Stimulated activated CD8-positive, alpha-beta memory T cell treated with anti-CD3 and anti-CD28 coated beads, Interleukin-4, amount 100 ng/mL, for 24 hours (primary cell): ENCODE measurements at regions not wholly inside any gene's neighbourhood (a gene's known extent, or its start where the extent isn't known, plus 50 kb on each side); places are given as distances from the start of the nearest gene placed in this dataset.
"Not testable (repeated sequence)": the region's sequence is repeated elsewhere in the genome, so short reads cannot be mapped to it uniquely, and the experiment has no call there.

Source experiments
- DNase-seq: peaks from one replicate; pipeline ENCODE4 v3.0.0-alpha.2; 2020; ENCODE audit warnings: low read depth

GRCh38 chr5:126677121-126677520 lies 76.4 kb downstream of the PHAX start:
- no peak for DNase-seq

- no peak for DNase-seq
Measured at GRCh38 chr5:126680191-126680817, 79.6 kb downstream of the PHAX start.

DNA sequence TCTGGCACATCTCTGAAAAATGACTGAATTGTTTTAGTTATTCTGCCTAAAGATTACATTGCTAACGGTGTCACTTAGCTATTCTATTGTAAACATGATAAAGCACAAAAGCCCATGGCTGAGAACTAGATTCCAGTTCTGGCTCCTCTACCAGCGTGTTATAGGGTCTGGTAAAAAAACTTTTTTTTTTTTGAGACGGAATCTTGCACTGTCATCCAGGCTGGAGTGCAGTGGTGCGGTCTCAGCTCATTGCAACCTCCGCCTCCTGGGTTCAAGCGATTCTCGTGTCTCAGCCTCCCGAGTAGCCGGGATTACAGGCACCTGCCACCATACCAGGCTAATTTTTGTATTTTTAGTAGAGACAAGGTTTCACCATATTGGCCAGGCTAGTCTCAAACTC lies 80.6 kb downstream of the PHAX start:
- DNase-seq: not testable (repeated sequence)

DNA sequence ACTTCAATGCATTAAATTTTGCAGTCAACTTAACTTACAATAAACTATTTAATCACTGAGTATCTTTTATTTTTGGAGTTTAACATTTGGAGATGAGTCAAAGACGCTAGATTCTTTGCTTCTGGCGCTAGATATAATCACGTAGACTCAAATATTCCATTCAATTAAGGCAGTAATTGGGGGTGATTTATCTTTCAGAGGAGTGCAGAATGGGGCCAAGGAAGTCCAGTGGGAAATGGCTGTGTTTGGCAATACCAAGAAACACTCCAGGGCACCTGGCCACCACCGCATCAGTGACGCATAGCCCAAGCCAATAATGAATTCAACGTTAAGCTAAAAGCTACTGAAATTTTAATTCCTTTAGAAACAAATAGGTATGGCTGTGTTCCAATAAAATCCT lies 81.2 kb downstream of the PHAX start:
- no peak for DNase-seq

DNA sequence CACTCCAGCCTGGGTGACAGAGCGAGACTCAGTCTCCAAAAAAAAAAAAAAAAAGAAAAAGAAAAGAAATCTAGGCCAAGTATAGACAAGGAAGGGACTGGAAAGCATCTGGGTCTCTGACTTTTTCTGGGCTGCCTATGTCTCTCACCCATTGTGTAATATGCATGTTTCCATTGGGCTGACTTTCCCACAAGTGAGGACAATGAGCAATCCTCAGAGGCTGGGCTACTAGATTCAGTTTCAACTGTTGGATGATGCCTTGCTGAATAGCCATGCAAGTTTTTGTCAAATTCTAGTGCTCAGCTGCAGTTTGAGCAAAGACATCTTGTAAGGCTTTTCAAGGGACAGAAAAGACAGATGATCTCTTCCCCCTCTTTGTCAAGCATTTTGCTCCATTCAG lies 82.1 kb downstream of the PHAX start:
- DNase-seq: no peak

DNA sequence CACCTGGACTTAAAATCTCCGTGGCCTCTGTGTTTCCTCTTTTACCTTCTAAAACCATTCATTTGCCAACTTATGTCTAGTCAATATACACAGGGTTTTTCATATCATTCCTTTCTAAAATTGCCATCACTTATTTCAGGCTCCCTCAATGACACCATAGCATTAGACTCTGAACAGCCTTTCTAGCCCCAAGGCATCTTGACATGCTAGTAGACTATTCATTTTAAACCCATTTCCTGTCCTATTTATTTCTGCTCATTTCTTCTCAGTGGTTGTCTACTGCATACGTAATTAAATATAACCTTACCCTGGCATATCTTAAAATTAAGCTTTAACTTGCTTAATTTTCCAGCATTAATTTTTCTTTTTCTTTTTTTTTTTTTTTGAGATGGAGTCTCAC lies 83.2 kb downstream of the PHAX start:
- DNase-seq: no peak

- DNase-seq: peak; percentile 47
Measured at GRCh38 chr5:126684656-126685442, 84.1 kb downstream of the PHAX start.

GRCh38 chr5:126686451-126687126 lies 85.8 kb downstream of the PHAX start:
- DNase-seq: no peak

DNA sequence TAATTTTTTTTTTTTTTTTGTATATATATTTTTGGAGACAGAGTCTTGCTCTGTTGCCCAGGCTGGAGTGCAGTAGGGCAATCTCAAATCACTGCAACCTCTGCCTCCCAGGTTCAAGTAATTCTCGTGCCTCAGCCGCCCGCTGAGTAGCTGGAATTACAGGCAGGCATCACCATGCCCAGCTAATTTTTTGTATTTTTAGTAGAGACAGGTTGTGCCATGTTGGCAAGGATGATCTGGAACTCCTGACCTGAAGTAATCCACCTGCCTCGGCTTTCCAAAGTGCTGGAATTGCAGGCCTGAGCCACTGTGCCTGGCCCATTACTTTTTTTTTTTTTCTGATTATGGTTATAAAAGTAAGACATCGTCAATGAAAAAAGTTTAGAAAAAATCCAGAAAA lies 84.0 kb upstream of the LMNB1 start:
- DNase-seq: no peak

DNA sequence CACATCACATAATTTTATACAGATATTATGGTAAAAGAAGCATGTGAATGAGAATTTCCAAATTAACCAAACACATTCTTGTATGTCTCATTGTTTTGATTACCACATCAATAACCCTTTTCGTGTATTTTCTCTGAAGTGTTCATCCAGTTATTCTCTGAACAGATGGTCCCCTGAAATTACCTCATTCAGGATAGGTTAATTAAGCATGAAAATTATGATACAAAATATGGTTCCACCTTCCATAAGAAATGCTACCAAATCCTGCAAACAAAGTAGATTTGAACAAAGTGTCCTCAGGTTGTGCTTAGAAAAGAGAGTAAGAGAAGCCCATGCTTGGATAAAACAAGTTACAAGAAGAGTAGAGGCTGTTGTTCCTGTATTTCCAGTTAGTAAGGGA lies 83.1 kb upstream of the LMNB1 start:
- DNase-seq: no peak

DNA sequence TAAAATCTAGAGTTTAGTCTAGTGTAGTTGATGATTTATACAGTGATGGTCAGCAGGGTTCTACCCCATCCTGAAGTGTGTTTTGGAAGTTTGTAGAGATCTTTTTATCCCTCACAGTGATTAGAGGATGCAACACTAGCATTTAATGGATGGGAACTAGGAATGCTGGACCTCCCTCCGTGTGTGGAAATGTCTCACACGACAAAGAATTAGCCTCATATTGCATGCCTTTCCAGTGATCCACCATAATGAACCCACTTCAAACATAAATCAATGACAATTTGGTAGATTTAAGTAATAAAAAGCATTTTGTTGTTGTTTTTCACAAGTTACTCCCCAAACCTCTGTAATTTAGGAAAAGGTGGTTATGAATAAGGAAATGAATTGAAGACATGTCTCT lies 82.5 kb upstream of the LMNB1 start:
- DNase-seq: no peak

DNA sequence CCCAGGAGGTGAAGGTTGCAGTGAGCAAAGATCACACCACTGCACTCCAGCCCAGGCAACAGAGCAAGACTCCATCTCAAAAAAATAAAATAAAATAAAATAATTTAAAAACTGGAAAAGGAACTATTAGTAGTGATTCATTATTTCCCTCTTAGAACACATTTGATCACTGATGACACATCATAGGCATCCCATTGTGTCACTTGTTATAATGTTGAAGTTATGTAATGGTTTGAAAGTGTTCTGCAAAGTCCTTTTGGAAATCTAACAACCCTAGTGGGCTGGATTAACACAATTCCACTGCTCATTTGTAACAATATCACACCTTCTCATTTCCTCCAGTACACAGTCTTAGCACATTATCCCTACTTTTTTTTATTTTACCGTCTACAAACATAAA lies 81.8 kb upstream of the LMNB1 start:
- no peak for DNase-seq

GRCh38 chr5:126707080-126707479 lies 69.9 kb upstream of the LMNB1 start:
- no peak for DNase-seq

DNA sequence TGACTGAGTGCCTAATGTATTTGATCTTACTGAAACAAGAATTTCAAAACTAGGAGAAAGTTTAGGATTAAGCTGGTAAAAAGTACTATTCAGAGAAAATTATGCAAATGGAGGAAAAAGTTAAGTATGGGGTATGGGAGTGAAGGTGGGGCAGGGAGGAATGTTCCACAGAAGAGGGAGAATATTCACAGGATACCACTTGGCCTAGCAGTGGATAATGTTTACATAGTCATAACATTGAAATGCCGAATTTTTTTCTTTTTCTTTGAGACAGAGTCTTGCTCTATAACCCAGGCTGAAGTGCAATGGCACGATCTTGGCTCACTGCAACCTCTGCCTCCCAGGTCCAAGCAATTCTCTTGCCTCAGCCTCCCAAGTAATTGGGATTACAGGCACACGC lies 61.2 kb upstream of the LMNB1 start:
- DNase-seq: no peak

DNA sequence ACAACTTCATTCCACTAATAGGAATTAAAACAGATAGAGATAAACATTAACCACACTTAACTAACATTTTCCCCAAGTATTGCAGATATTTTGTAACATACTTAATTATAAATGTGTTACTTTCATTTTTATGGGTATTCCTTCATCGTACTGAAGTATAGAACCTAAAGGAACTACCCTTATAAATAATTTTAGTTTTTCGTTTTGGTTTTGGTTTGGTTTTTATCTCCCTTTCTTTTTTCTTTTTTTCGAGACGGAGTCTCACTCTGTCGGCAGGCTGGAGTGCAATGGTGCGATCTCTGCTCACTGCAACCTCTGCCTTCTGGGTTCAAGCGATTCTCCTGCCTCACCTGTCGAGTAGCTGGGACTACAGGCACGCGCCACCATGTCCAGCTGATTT lies 60.1 kb upstream of the LMNB1 start:
- DNase-seq: no peak

- DNase-seq: no peak
Measured at GRCh38 chr5:126718236-126718868, 58.6 kb upstream of the LMNB1 start.

DNA sequence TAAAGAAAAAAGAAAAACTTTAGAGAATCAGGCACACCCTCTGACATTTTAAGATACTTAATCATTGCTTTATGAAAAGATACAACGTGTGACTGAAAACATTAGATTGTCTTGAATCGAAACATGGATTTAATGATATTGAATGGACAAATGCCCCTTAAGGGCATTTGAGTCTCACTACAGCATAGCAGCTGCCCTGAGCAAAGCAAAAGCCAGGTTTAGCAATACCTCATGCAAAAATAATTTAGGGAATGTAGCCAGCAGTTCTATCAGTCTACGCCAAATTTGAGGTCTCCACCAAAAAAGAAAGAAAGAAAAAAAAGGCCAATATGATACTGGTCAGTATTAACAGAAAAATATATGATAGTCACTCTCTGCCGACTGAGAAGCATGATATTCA lies 56.6 kb upstream of the LMNB1 start:
- DNase-seq: no peak

- DNase-seq: no peak
Measured at GRCh38 chr5:126723643-126724042, 53.3 kb upstream of the LMNB1 start.
